WTC11 (cell line): ENCODE measurements at regions not wholly inside any gene's neighbourhood (a gene's known extent, or its start where the extent isn't known, plus 50 kb on each side); places are given as distances from the start of the nearest gene placed in this dataset.

ENCODE experiments used
- ATAC-seq: fragments of 200-7000 bp; cut with Tn5 transposase; 2 replicates; pipeline ENCODE4 v1.10.0; 2021; ENCODE audit warnings: mild to moderate bottlenecking, moderate library complexity
- CTCF ChIA-PET: fragments of 300-600 bp; sonication (Branson Sonifier 250); formaldehyde crosslinking; loops from one replicate; lab custom pipeline; 2021; ENCODE audit warnings: antibody characterized with exemption; lab: Charles Lee
- POLR2A ChIA-PET: fragments of 350-600 bp; sonication (Branson Sonifier 250); formaldehyde crosslinking; loops from one replicate; lab custom pipeline; 2021; ENCODE audit warnings: antibody characterized with exemption; lab: Charles Lee
- DNase-seq: peaks from one replicate; pipeline ENCODE4 v3.0.0; 2021; ENCODE audit warnings: low spot score
- H3K27ac Mint-ChIP-seq: 2 replicates; pipeline ENCODE4 v1.8.0; 2021; ENCODE audit warnings: mixed read lengths
- H3K27me3 Mint-ChIP-seq: 2 replicates; pipeline ENCODE4 v1.8.0; 2021; ENCODE audit warnings: low read depth, mild to moderate bottlenecking, moderate library complexity, mixed read lengths
- H3K36me3 Mint-ChIP-seq: 2 replicates; pipeline ENCODE4 v1.8.0; 2021; ENCODE audit warnings: mixed read lengths
- H3K4me1 Mint-ChIP-seq: 2 replicates; pipeline ENCODE4 v1.8.0; 2022; ENCODE audit warnings: mixed read lengths
- H3K4me3 Mint-ChIP-seq: 2 replicates; pipeline ENCODE4 v1.8.0; 2021; ENCODE audit warnings: mild to moderate bottlenecking, moderate library complexity, mixed read lengths
- H3K9me3 Mint-ChIP-seq: 2 replicates; pipeline ENCODE4 v1.8.0; 2021; ENCODE audit warnings: mixed read lengths
- CBFB ChIP-seq: sonication (generic); formaldehyde crosslinking; IDR thresholded peaks from 2 replicates; pipeline ENCODE4 v1.8.1; 2022; ENCODE audit warnings: mild to moderate bottlenecking, low read depth, missing genetic modification reagents
- EMX1 ChIP-seq: fragments of 250-450 bp; sonication (Bioruptor Pico); IDR thresholded peaks from 2 replicates; pipeline ENCODE4 v1.8.0; 2021; ENCODE audit warnings: mild to moderate bottlenecking
- ESRRA ChIP-seq: sonication (generic); formaldehyde crosslinking; IDR thresholded peaks from 2 replicates; pipeline ENCODE4 v1.8.1; 2022; ENCODE audit warnings: mild to moderate bottlenecking, missing genetic modification reagents, borderline replicate concordance
- ETV6 ChIP-seq: sonication (generic); formaldehyde crosslinking; IDR thresholded peaks from 2 replicates; pipeline ENCODE4 v1.8.1; 2022; ENCODE audit warnings: mild to moderate bottlenecking, missing genetic modification reagents
- IRF1 ChIP-seq: sonication (generic); formaldehyde crosslinking; IDR thresholded peaks from 2 replicates; pipeline ENCODE4 v1.8.0; 2023; ENCODE audit warnings: missing genetic modification reagents
- IRF2 ChIP-seq: sonication (generic); formaldehyde crosslinking; IDR thresholded peaks from 2 replicates; pipeline ENCODE4 v1.8.0; 2022; ENCODE audit warnings: low read depth, missing genetic modification reagents, borderline replicate concordance
- JAZF1 ChIP-seq: fragments of 250-450 bp; sonication (Bioruptor Pico); IDR thresholded peaks from 2 replicates; pipeline ENCODE4 v1.9.0; 2021; ENCODE audit warnings: moderate library complexity, mild to moderate bottlenecking, inconsistent platforms
- MAX ChIP-seq: sonication (generic); formaldehyde crosslinking; IDR thresholded peaks from 2 replicates; pipeline ENCODE4 v1.8.0; 2022; ENCODE audit warnings: mild to moderate bottlenecking, missing genetic modification reagents
- MYBL2 ChIP-seq: sonication (generic); formaldehyde crosslinking; IDR thresholded peaks from 2 replicates; pipeline ENCODE4 v1.8.1; 2023; ENCODE audit warnings: mild to moderate bottlenecking, moderate library complexity, missing genetic modification reagents
- SMAD4 ChIP-seq: sonication (generic); formaldehyde crosslinking; IDR thresholded peaks from 2 replicates; pipeline ENCODE4 v1.8.0; 2022; ENCODE audit warnings: mild to moderate bottlenecking, missing genetic modification reagents
- SP1 ChIP-seq: sonication (generic); formaldehyde crosslinking; conservative IDR thresholded peaks from 2 replicates; pipeline ENCODE4 v1.8.1; 2022; ENCODE audit warnings: missing genetic modification reagents
- TEAD1 ChIP-seq: sonication (generic); formaldehyde crosslinking; IDR thresholded peaks from 2 replicates; pipeline ENCODE4 v1.8.0; 2022; ENCODE audit warnings: mild to moderate bottlenecking, missing genetic modification reagents
- TP53 ChIP-seq: sonication (generic); formaldehyde crosslinking; IDR thresholded peaks from 2 replicates; pipeline ENCODE4 v1.8.1; 2023; ENCODE audit warnings: mild to moderate bottlenecking, missing genetic modification reagents
- ZNF317 ChIP-seq: sonication (generic); formaldehyde crosslinking; IDR thresholded peaks from 2 replicates; pipeline ENCODE4 v1.8.1; 2023; ENCODE audit warnings: low read depth, mild to moderate bottlenecking, moderate library complexity, missing genetic modification reagents, borderline replicate concordance
- ZNF512 ChIP-seq: sonication (generic); formaldehyde crosslinking; IDR thresholded peaks from 2 replicates; pipeline ENCODE4 v1.8.1; 2022; ENCODE audit warnings: missing genetic modification reagents, borderline replicate concordance
- ZNF671 ChIP-seq: fragments of 250-450 bp; sonication (Bioruptor Pico); IDR thresholded peaks from 2 replicates; pipeline ENCODE4 v1.8.0; 2021; ENCODE audit warnings: mild to moderate bottlenecking
- TF ChIP-seq, protein P1 (sequence below): sonication (generic); formaldehyde crosslinking; IDR thresholded peaks from 2 replicates; pipeline ENCODE4 v1.8.0; 2022; ENCODE audit warnings: mild to moderate bottlenecking, missing genetic modification reagents
- TF ChIP-seq, protein P2 (sequence below): sonication (generic); formaldehyde crosslinking; IDR thresholded peaks from 2 replicates; pipeline ENCODE4 v1.8.1; 2023; ENCODE audit warnings: mild to moderate bottlenecking, missing genetic modification reagents, moderate library complexity
- TF ChIP-seq, protein P3 (sequence below): sonication (generic); formaldehyde crosslinking; conservative IDR thresholded peaks from 2 replicates; pipeline ENCODE4 v1.8.1; 2022; ENCODE audit warnings: mild to moderate bottlenecking, missing genetic modification reagents
- TF ChIP-seq, protein P4 (sequence below): sonication (generic); formaldehyde crosslinking; conservative IDR thresholded peaks from 2 replicates; pipeline ENCODE4 v1.8.1; 2023; ENCODE audit warnings: mild to moderate bottlenecking, low read depth, missing genetic modification reagents, moderate library complexity
- TF ChIP-seq, protein P5 (sequence below): sonication (generic); formaldehyde crosslinking; IDR thresholded peaks from 2 replicates; pipeline ENCODE4 v1.8.1; 2023; ENCODE audit warnings: mild to moderate bottlenecking, missing genetic modification reagents, moderate library complexity

GRCh38 chr9:1919229-1919628 lies 95.9 kb upstream of the SMARCA2 start (continued):
- TF ChIP-seq SP1 (no peak), CBFB (CRISPR knock-in tag) (no peak), TP53 (CRISPR knock-in tag) (no peak)
- TF ChIP-seq, protein P1, sequence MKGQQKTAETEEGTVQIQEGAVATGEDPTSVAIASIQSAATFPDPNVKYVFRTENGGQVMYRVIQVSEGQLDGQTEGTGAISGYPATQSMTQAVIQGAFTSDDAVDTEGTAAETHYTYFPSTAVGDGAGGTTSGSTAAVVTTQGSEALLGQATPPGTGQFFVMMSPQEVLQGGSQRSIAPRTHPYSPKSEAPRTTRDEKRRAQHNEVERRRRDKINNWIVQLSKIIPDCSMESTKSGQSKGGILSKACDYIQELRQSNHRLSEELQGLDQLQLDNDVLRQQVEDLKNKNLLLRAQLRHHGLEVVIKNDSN (CRISPR knock-in tag), result no peak
- TF ChIP-seq, protein P2, sequence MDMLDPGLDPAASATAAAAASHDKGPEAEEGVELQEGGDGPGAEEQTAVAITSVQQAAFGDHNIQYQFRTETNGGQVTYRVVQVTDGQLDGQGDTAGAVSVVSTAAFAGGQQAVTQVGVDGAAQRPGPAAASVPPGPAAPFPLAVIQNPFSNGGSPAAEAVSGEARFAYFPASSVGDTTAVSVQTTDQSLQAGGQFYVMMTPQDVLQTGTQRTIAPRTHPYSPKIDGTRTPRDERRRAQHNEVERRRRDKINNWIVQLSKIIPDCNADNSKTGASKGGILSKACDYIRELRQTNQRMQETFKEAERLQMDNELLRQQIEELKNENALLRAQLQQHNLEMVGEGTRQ, result no peak

DNA sequence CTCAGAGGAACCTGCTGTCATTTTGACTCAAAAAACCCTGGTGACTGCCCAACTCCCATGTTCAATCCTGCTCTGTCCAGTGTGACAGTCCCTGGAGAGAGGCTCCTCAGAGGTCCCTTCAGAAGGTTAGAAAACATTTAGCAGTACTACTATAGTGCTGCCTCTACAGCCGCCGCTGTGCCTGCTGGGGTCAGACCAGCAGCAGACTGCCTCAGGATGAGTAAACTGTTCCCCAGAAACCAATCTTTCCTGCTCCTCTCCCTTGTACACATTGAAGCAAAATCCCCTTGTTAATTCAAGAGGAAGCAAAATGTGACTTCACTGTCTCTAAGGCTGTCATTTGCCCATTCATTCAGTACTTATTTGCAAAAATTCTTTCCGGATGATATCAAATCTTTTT lies 94.8 kb upstream of the SMARCA2 start:
- no peaks in the 10 kb centered on the region for H3K36me3 Mint-ChIP-seq
- H3K4me3 Mint-ChIP-seq, result no peak overlapping the region
- DNase-seq, result no peak
- no peak overlapping the region for H3K27ac Mint-ChIP-seq
- CTCF ChIA-PET, result interaction anchor here (2.2 kb wide), 1 partner anchor 196 kb away, joined by 12 read pairs; no protein-coding TSS in a partner anchor
- 0 out of 2 replicates have a peak, but pooled peaks cover 3% of the 10 kb centered on the region for H3K9me3 Mint-ChIP-seq
- peaks cover 26% of the 10 kb centered on the region for H3K4me1 Mint-ChIP-seq
- POLR2A ChIA-PET, result no interaction called here
- TF ChIP-seq ETV6 (CRISPR knock-in tag) (no peak), ZNF317 (CRISPR knock-in tag) (no peak), TEAD1 (no peak), JAZF1 (CRISPR knock-in tag) (no peak), IRF1 (CRISPR knock-in tag) (no peak), SMAD4 (CRISPR knock-in tag) (no peak), MAX (CRISPR knock-in tag) (no peak), ZNF512 (CRISPR knock-in tag) (no peak), ESRRA (no peak), ZNF671 (no peak), EMX1 (CRISPR knock-in tag) (no peak), MYBL2 (CRISPR knock-in tag) (no peak), IRF2 (CRISPR knock-in tag) (no peak)
- TF ChIP-seq, protein P3, sequence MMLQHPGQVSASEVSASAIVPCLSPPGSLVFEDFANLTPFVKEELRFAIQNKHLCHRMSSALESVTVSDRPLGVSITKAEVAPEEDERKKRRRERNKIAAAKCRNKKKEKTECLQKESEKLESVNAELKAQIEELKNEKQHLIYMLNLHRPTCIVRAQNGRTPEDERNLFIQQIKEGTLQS (CRISPR knock-in tag), result no peak
- TF ChIP-seq, protein P4, sequence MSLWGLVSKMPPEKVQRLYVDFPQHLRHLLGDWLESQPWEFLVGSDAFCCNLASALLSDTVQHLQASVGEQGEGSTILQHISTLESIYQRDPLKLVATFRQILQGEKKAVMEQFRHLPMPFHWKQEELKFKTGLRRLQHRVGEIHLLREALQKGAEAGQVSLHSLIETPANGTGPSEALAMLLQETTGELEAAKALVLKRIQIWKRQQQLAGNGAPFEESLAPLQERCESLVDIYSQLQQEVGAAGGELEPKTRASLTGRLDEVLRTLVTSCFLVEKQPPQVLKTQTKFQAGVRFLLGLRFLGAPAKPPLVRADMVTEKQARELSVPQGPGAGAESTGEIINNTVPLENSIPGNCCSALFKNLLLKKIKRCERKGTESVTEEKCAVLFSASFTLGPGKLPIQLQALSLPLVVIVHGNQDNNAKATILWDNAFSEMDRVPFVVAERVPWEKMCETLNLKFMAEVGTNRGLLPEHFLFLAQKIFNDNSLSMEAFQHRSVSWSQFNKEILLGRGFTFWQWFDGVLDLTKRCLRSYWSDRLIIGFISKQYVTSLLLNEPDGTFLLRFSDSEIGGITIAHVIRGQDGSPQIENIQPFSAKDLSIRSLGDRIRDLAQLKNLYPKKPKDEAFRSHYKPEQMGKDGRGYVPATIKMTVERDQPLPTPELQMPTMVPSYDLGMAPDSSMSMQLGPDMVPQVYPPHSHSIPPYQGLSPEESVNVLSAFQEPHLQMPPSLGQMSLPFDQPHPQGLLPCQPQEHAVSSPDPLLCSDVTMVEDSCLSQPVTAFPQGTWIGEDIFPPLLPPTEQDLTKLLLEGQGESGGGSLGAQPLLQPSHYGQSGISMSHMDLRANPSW (CRISPR knock-in tag), result no peak
- TF ChIP-seq, protein P5, sequence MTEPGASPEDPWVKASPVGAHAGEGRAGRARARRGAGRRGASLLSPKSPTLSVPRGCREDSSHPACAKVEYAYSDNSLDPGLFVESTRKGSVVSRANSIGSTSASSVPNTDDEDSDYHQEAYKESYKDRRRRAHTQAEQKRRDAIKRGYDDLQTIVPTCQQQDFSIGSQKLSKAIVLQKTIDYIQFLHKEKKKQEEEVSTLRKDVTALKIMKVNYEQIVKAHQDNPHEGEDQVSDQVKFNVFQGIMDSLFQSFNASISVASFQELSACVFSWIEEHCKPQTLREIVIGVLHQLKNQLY, result no peak
- H3K27me3 Mint-ChIP-seq, result no peaks in the 10 kb centered on the region
- no peak for ATAC-seq
